Fibroblast of lung (primary cell): ENCODE measurements at regions not wholly inside any gene's neighbourhood (a gene's known extent, or its start where the extent isn't known, plus 50 kb on each side); places are given as distances from the start of the nearest gene placed in this dataset.

ENCODE experiments used
- EZH2 ChIP-seq: IDR thresholded peaks from 2 replicates; pipeline ENCODE4 v1.5.1; 2012; ENCODE audit warnings: low read length, control low read depth, mild to moderate bottlenecking; ENCODE audit errors: missing control alignments
- TF ChIP-seq, protein P1 (sequence below), 2 donors: IDR thresholded peaks in 1 of 2; conservative IDR thresholded peaks in 1 of 2; 1 replicate in 1 of 2; 2 replicates in 1 of 2; pipeline ENCODE4 v1.5.1; 2011 to 2012; ENCODE audit warnings: low read length in 2 of 2, control low read depth in 1 of 2, inconsistent platforms in 1 of 2, low read depth in 1 of 2, mild to moderate bottlenecking in 1 of 2

- TF ChIP-seq, protein P1, sequence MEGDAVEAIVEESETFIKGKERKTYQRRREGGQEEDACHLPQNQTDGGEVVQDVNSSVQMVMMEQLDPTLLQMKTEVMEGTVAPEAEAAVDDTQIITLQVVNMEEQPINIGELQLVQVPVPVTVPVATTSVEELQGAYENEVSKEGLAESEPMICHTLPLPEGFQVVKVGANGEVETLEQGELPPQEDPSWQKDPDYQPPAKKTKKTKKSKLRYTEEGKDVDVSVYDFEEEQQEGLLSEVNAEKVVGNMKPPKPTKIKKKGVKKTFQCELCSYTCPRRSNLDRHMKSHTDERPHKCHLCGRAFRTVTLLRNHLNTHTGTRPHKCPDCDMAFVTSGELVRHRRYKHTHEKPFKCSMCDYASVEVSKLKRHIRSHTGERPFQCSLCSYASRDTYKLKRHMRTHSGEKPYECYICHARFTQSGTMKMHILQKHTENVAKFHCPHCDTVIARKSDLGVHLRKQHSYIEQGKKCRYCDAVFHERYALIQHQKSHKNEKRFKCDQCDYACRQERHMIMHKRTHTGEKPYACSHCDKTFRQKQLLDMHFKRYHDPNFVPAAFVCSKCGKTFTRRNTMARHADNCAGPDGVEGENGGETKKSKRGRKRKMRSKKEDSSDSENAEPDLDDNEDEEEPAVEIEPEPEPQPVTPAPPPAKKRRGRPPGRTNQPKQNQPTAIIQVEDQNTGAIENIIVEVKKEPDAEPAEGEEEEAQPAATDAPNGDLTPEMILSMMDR (conservative IDR thresholded peaks at IDR 0.05 in 1 of 2, IDR thresholded peaks at IDR 0.05 in 1 of 2; ENCODE audit: low read depth in 1 of 2, low read length in 2 of 2) = no peak
- TF ChIP-seq EZH2 = no peak
Measured at GRCh38 chr10:9645928-9646600, 1371.6 kb upstream of the CELF2 start.
